Left lung (tissue), 4 donors: ENCODE measurements at regions not wholly inside any gene's neighbourhood (a gene's known extent, or its start where the extent isn't known, plus 50 kb on each side); places are given as distances from the start of the nearest gene placed in this dataset.

Experiments
- ATAC-seq: fragments of 200-7000 bp; cut with Tn5 transposase; one replicate; pipeline ENCODE4 v1.9.1; 2020; ENCODE audit warnings: moderate library complexity
- DNase-seq, 4 donors: peaks; one replicate each; pipeline ENCODE4 v3.0.0-alpha.2; 2013 to 2020
- H3K27ac ChIP-seq, 2 donors: fragments of 200-600 bp; sonication (generic) in 1 of 2; one replicate each; pipeline versions ENCODE4 v1.5.0 to v1.8.0; 2020 to 2021
- H3K27me3 ChIP-seq, 2 donors: fragments of 200-600 bp; sonication (generic) in 1 of 2; one replicate each; pipeline versions ENCODE4 v1.5.0 to v1.8.0; 2020 to 2021
- H3K36me3 ChIP-seq, 2 donors: fragments of 200-600 bp; sonication (generic) in 1 of 2; one replicate each; pipeline versions ENCODE4 v1.5.0 to v1.8.0; 2020 to 2021
- H3K4me1 ChIP-seq, 2 donors: fragments of 200-600 bp; one replicate each; pipeline ENCODE4 v1.8.0; 2021
- H3K4me3 ChIP-seq, 2 donors: fragments of 200-600 bp; sonication (generic) in 1 of 2; one replicate each; pipeline versions ENCODE4 v1.5.0 to v1.8.0; 2020 to 2021; ENCODE audit warnings: mild to moderate bottlenecking in 1 of 2
- H3K9me3 ChIP-seq, 2 donors: fragments of 200-600 bp; sonication (generic) in 1 of 2; one replicate each; pipeline versions ENCODE4 v1.5.0 to v1.8.0; 2020 to 2021
- intact Hi-C, 2 donors: fragments of 100-400 bp; cut with DNase I; formaldehyde crosslinking; loops; one replicate each; pipeline versions ENCODE4 v1.11.2 to v1.14.2; 2022
- TF ChIP-seq, protein P1 (sequence below), 2 donors: fragments of 200-600 bp; sonication (generic) in 1 of 2; IDR thresholded peaks; one replicate each; pipeline versions ENCODE4 v1.5.0 to v1.8.0; 2021; ENCODE audit warnings: antibody characterized with exemption in 2 of 2
- donor health status: DM: no; HTN: yes; CAD: no.
- donor health status: DM: no; HTN: no; CAD: no.

GRCh38 chr11:129247135-129247534, 55.0 kb upstream of the ARHGAP32 start:
- Histone ChIP-seq H3K36me3 (no peaks in the 10 kb centered on the region), H3K27me3 (no peaks in the 10 kb centered on the region), H3K4me3 (no peak overlapping the region), H3K4me1 (peaks cover 0 to 2% of the 10 kb centered on the region in 2 donors), H3K9me3 (no peaks in the 10 kb centered on the region), H3K27ac (no peak overlapping the region)
- TF ChIP-seq, protein P1, sequence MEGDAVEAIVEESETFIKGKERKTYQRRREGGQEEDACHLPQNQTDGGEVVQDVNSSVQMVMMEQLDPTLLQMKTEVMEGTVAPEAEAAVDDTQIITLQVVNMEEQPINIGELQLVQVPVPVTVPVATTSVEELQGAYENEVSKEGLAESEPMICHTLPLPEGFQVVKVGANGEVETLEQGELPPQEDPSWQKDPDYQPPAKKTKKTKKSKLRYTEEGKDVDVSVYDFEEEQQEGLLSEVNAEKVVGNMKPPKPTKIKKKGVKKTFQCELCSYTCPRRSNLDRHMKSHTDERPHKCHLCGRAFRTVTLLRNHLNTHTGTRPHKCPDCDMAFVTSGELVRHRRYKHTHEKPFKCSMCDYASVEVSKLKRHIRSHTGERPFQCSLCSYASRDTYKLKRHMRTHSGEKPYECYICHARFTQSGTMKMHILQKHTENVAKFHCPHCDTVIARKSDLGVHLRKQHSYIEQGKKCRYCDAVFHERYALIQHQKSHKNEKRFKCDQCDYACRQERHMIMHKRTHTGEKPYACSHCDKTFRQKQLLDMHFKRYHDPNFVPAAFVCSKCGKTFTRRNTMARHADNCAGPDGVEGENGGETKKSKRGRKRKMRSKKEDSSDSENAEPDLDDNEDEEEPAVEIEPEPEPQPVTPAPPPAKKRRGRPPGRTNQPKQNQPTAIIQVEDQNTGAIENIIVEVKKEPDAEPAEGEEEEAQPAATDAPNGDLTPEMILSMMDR (IDR thresholded peaks at IDR 0.05): no peak
- no peak for ATAC-seq
- DNase-seq: no peak
- intact Hi-C loops: no loop called here

- intact Hi-C loops: no loop called here
- no peak overlapping the region for H3K4me3 ChIP-seq
- no peaks in the 10 kb centered on the region for H3K27me3 ChIP-seq
Observed at GRCh38 chr11:129242855-129243254, 50.7 kb upstream of the ARHGAP32 start.

More at GRCh38 chr11:129242855-129243254, 50.7 kb upstream of the ARHGAP32 start:
- Histone ChIP-seq H3K9me3 (no peaks in the 10 kb centered on the region), H3K4me1 (no peaks in the 10 kb centered on the region), H3K27ac (no peak overlapping the region), H3K36me3 (no peaks in the 10 kb centered on the region)
- TF ChIP-seq, protein P1 (IDR thresholded peaks at IDR 0.05): no peak
- DNase-seq (no peak), ATAC-seq (no peak)
